CD8-positive, alpha-beta memory T cell (primary cell): ENCODE measurements at regions not wholly inside any gene's neighbourhood (a gene's known extent, or its start where the extent isn't known, plus 50 kb on each side); places are given as distances from the start of the nearest gene placed in this dataset.

ENCODE experiments used
- CTCF ChIA-PET: fragments of 350-600 bp; sonication (Branson Sonifier 250); formaldehyde crosslinking; loops from one replicate; lab custom pipeline; 2021; ENCODE audit warnings: antibody characterized with exemption; lab: Charles Lee
- POLR2A ChIA-PET: fragments of 350-600 bp; sonication (Branson Sonifier 250); formaldehyde crosslinking; loops from one replicate; lab custom pipeline; 2021; ENCODE audit warnings: antibody characterized with exemption; lab: Charles Lee
- DNase-seq, 5 donors: peaks; one replicate each; pipeline versions ENCODE4 v3.0.0 to v3.0.0-alpha.2; 2020 to 2022; ENCODE audit warnings: mixed read lengths in 1 of 5
- H3K27ac ChIP-seq: one replicate; pipeline ENCODE4 v1.7.0; 2013; ENCODE audit warnings: low read depth, mild to moderate bottlenecking, low read length, moderate library complexity
- H3K27me3 ChIP-seq: 2 replicates; pipeline ENCODE4 v1.7.0; 2013; ENCODE audit warnings: low read length, mild to moderate bottlenecking; ENCODE audit not compliant: insufficient read depth, poor library complexity, severe bottlenecking
- H3K36me3 ChIP-seq: 2 replicates; pipeline ENCODE4 v1.7.0; 2013; ENCODE audit warnings: mild to moderate bottlenecking, low read length, moderate library complexity; ENCODE audit not compliant: insufficient read depth
- H3K4me1 ChIP-seq: 2 replicates; pipeline ENCODE4 v1.7.0; 2013; ENCODE audit warnings: mild to moderate bottlenecking, low read length, moderate library complexity; ENCODE audit not compliant: insufficient read depth
- H3K4me3 ChIP-seq: 2 replicates; pipeline ENCODE4 v1.7.0; 2013; ENCODE audit warnings: mild to moderate bottlenecking, low read length
- H3K9me3 ChIP-seq: 2 replicates; pipeline ENCODE4 v1.7.0; 2013; ENCODE audit warnings: mild to moderate bottlenecking, low read length
- H3K27ac Mint-ChIP-seq, 8 donors: one replicate each; pipeline ENCODE4 v1.8.0; 2020 to 2021; ENCODE audit warnings: mixed read lengths in 8 of 8, mild to moderate bottlenecking in 6 of 8, inconsistent platforms in 3 of 8, moderate library complexity in 3 of 8
- H3K27me3 Mint-ChIP-seq, 2 donors: one replicate each; pipeline ENCODE4 v1.8.0; 2020 to 2021; ENCODE audit warnings: mixed read lengths in 2 of 2, mild to moderate bottlenecking in 1 of 2, moderate library complexity in 1 of 2
- H3K36me3 Mint-ChIP-seq, 3 donors: one replicate each; pipeline ENCODE4 v1.8.0; 2020 to 2021; ENCODE audit warnings: mixed read lengths in 3 of 3, inconsistent platforms in 1 of 3, mild to moderate bottlenecking in 1 of 3
- H3K4me1 Mint-ChIP-seq, 3 donors: one replicate each; pipeline ENCODE4 v1.8.0; 2020 to 2021; ENCODE audit warnings: mixed read lengths in 3 of 3, inconsistent platforms in 1 of 3, mild to moderate bottlenecking in 1 of 3
- H3K4me3 Mint-ChIP-seq, 7 donors: one replicate each; pipeline ENCODE4 v1.8.0; 2020 to 2021; ENCODE audit warnings: mixed read lengths in 7 of 7, mild to moderate bottlenecking in 6 of 7, moderate library complexity in 4 of 7, inconsistent platforms in 2 of 7
- H3K9me3 Mint-ChIP-seq, 5 donors: one replicate each; pipeline ENCODE4 v1.8.0; 2020 to 2022; ENCODE audit warnings: mixed read lengths in 5 of 5, mild to moderate bottlenecking in 3 of 5, moderate library complexity in 2 of 5, inconsistent platforms in 1 of 5

DNA sequence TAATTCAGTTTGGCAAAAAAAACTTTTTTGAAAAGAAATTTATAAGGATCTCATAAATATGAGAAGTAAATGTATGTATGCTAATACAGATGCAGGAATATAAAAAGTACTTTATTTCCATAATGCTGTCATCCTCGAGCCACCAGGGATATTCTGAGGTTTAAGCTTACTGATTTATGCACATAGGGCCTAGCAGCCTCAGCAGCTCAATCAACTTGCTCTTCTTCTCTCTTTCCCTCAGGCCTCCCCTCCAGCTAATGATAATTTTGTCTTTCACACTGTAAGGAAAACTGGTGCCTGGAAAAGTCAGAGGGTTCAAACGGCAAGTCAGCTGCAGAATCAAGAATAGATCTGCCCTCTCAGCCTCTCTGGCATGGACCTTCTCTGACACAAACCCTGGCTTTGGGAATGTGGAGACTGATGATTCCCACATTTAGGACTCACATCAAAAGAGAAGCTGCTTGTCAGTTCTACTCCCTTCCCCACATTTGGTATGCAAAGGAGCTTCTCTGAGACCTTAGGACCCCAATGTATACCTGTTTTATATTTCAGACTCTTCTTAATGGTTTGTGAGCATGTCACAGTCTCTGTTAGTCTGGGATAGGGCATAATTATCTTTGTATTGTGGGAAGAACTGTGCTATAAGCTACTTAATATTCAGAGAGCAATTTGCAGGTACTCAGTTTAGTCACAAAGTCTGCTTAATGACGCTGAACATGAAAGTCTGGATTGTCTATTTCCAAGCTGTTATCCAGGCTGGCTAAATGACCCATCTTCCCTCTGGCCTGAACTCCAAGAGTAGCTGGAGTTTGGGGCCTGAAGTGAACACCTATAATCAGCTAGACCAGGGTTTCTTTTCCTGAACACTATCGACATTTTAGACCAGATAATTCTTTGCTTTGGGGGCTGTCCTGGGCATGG is 52.1 kb upstream of the DIPK1A start:
- no peak overlapping the region for H3K4me3 ChIP-seq
- no peaks in the 10 kb centered on the region for H3K4me1 ChIP-seq
- Mint-ChIP-seq H3K27ac (no peak overlapping the region), H3K4me3 (no peak overlapping the region), H3K9me3 (no peaks in the 10 kb centered on the region), H3K27me3 (peaks cover 10 to 24% of the 10 kb centered on the region in 2 donors), H3K36me3 (no peaks in the 10 kb centered on the region), H3K4me1 (no peaks in the 10 kb centered on the region)
- ChIA-PET CTCF (interaction anchor here (0.6 to 1.4 kb wide), 5 partner anchors 8 to 154 kb away, joined by 3 to 4 read pairs (median 3); no protein-coding TSS in a partner anchor), POLR2A (no interaction called here)
- H3K27me3 ChIP-seq = no peaks in the 10 kb centered on the region
- no peak overlapping the region for H3K27ac ChIP-seq
- DNase-seq = no peak
- H3K9me3 ChIP-seq = no peaks in the 10 kb centered on the region
- H3K36me3 ChIP-seq = no peaks in the 10 kb centered on the region

GRCh38 chr1:93014168-93014567 is 52.9 kb upstream of the DIPK1A start:
- POLR2A ChIA-PET = no interaction called here
- CTCF ChIA-PET = interaction anchor here (1.0 to 1.3 kb wide), 3 partner anchors 9 to 20 kb away, joined by 3 to 4 read pairs (median 3); no protein-coding TSS in a partner anchor
- Mint-ChIP-seq H3K9me3 (no peaks in the 10 kb centered on the region), H3K27me3 (peaks cover 10 to 24% of the 10 kb centered on the region in 2 donors), H3K36me3 (no peaks in the 10 kb centered on the region), H3K4me3 (no peak overlapping the region), H3K27ac (no peak overlapping the region), H3K4me1 (no peaks in the 10 kb centered on the region)
- Histone ChIP-seq H3K27ac (no peak overlapping the region), H3K36me3 (no peaks in the 10 kb centered on the region), H3K9me3 (no peaks in the 10 kb centered on the region), H3K4me3 (no peak overlapping the region), H3K27me3 (no peaks in the 10 kb centered on the region), H3K4me1 (no peaks in the 10 kb centered on the region)
- DNase-seq = no peak

DNA sequence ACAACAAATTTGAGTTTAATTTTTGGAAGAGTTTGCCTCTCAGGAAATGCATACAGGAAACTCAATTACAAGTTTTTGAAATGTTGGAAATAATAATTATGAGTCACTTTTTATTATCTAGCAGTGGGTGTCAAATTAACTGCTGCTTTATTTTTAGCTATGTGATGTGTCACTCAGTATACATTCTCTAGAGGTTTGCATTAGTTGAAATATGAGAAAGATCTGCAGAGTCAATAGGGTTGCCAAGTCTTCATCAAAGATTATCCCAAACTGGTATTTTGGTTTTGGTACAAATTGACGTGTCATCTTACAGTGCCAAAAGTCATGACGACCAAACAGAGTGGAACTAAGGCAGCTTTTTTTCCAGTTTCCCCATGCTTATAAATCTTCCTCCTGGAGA is 54.3 kb upstream of the DIPK1A start:
- H3K27ac Mint-ChIP-seq = no peak overlapping the region
- no peaks in the 10 kb centered on the region for H3K4me1 ChIP-seq
- ChIA-PET CTCF (interaction anchor here (1.8 kb wide), 1 partner anchor 21 kb away, joined by 8 read pairs; no protein-coding TSS in a partner anchor), POLR2A (no interaction called here)
- no peaks in the 10 kb centered on the region for H3K9me3 Mint-ChIP-seq
- DNase-seq = no peak
- no peak overlapping the region for H3K4me3 ChIP-seq
- H3K27me3 Mint-ChIP-seq = peaks cover 10 to 23% of the 10 kb centered on the region in 2 donors
- H3K4me1 Mint-ChIP-seq = no peaks in the 10 kb centered on the region
- no peak overlapping the region for H3K4me3 Mint-ChIP-seq
- H3K36me3 ChIP-seq = no peaks in the 10 kb centered on the region
- no peaks in the 10 kb centered on the region for H3K27me3 ChIP-seq
- no peaks in the 10 kb centered on the region for H3K9me3 ChIP-seq
- no peaks in the 10 kb centered on the region for H3K36me3 Mint-ChIP-seq
- no peak overlapping the region for H3K27ac ChIP-seq

- Mint-ChIP-seq H3K36me3 (no peaks in the 10 kb centered on the region), H3K27me3 (peaks cover 10 to 23% of the 10 kb centered on the region in 2 donors), H3K4me1 (no peaks in the 10 kb centered on the region), H3K4me3 (no peak overlapping the region), H3K27ac (no peak overlapping the region), H3K9me3 (no peaks in the 10 kb centered on the region)
- CTCF ChIA-PET = interaction anchor here (1.4 to 1.8 kb wide), 2 partner anchors 22 to 46 kb away, joined by 6 to 8 read pairs; no protein-coding TSS in a partner anchor
- POLR2A ChIA-PET = no interaction called here
- no peaks in the 10 kb centered on the region for H3K9me3 ChIP-seq
- no peaks in the 10 kb centered on the region for H3K4me1 ChIP-seq
- no peak overlapping the region for H3K27ac ChIP-seq
- DNase-seq = no peak
- no peak overlapping the region for H3K4me3 ChIP-seq
- no peaks in the 10 kb centered on the region for H3K27me3 ChIP-seq
- H3K36me3 ChIP-seq = no peaks in the 10 kb centered on the region
Measured at GRCh38 chr1:93016171-93016570, 54.9 kb upstream of the DIPK1A start.

DNA sequence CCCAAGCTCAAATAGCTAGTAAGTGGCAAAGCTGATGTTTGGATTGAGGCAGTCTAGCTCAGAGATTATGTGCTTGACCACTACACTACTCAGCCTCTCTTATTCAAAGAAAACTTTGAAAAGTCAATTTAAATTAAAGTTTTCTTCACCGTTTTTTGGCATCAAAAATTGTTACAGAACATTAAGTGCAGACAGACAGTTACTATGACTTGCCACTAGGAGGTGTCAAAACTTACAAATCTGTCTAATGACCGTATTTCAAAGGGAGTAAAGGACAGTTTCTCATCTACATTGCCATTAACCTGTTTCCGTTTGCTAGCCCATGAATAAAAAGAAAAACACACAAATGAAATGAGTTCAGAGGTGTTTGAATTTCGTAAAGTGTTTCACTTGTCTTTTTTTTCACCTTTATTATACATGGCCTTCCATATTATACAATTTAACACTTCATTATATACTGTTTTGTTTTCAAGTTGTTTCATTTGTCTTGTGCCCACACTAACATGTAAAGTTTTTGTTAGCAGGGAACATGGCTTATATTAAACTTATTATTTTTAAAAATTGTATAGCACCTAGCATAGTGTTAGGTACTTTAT is 57.4 kb upstream of the MTF2 start:
- H3K4me3 Mint-ChIP-seq = no peak overlapping the region
- no peaks in the 10 kb centered on the region for H3K36me3 Mint-ChIP-seq
- Histone ChIP-seq H3K9me3 (no peaks in the 10 kb centered on the region), H3K36me3 (no peaks in the 10 kb centered on the region), H3K27me3 (no peaks in the 10 kb centered on the region), H3K4me3 (no peak overlapping the region), H3K27ac (no peak overlapping the region), H3K4me1 (no peaks in the 10 kb centered on the region)
- H3K4me1 Mint-ChIP-seq = peaks cover 5% of the 10 kb centered on the region in 3 donors
- H3K9me3 Mint-ChIP-seq = no peaks in the 10 kb centered on the region
- POLR2A ChIA-PET = no interaction called here
- H3K27ac Mint-ChIP-seq = no peak overlapping the region
- DNase-seq = peak in 2 of 5 donors; percentile 52 to 53
- peaks cover 1 to 24% of the 10 kb centered on the region in 2 donors for H3K27me3 Mint-ChIP-seq
- CTCF ChIA-PET = interaction anchor here (0.7 to 3.2 kb wide), 12 partner anchors 9 to 125 kb away, joined by 3 to 25 read pairs (median 3); no protein-coding TSS in a partner anchor

DNA sequence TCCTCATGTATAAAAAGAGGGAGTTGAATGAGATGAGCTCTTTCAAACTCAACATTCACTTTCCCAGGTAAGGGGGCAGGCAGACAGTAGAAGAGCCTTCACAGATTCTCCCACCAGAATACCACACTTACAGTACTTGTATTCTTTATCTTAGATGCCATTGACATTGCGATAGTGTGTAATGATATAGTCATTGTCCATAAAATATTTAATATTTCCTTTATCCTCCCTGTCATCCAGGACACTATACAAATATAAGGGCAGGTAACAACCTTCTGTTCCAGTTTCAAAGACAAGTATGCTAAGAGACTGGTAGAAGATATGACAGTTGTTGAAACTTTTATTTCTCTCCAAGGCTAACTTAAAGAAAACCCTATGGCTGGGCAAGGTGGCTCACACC is 56.5 kb upstream of the MTF2 start:
- CTCF ChIA-PET = interaction anchor here (0.8 to 3.1 kb wide), 5 partner anchors 28 to 124 kb away, joined by 3 to 21 read pairs (median 3); partner anchors contain the start of gene MTF2
- Histone ChIP-seq H3K9me3 (no peaks in the 10 kb centered on the region), H3K4me1 (no peaks in the 10 kb centered on the region), H3K27ac (no peak overlapping the region), H3K27me3 (no peaks in the 10 kb centered on the region), H3K4me3 (no peak overlapping the region), H3K36me3 (no peaks in the 10 kb centered on the region)
- Mint-ChIP-seq H3K36me3 (no peaks in the 10 kb centered on the region), H3K4me1 (peaks cover 5% of the 10 kb centered on the region in 3 donors), H3K9me3 (no peaks in the 10 kb centered on the region), H3K27me3 (peaks cover 0 to 23% of the 10 kb centered on the region in 2 donors), H3K27ac (no peak overlapping the region), H3K4me3 (no peak overlapping the region)
- POLR2A ChIA-PET = no interaction called here
- DNase-seq = no peak

- POLR2A ChIA-PET = no interaction called here
- no peak overlapping the region for H3K4me3 Mint-ChIP-seq
- no peaks in the 10 kb centered on the region for H3K27me3 ChIP-seq
Measured at GRCh38 chr1:93023281-93023680, 55.8 kb upstream of the MTF2 start.

DNA sequence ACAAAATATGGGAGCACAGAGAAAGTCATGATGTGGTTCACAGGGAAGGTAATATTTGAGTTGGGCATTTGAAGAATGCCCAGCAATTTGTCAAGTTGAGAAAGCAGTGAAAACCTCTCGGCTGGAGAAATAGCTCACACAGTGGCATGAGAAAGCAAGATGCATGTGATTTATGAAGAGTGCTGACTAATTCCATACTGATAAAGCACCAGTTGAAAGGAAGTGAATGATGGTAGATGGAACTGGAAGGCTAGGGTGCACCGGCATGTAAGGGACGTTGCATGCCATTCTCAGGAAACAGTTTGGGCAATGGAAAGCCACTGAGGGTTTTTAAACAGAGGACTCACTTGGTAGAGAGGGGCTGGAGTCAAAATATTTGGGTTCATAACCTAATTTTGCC is 53.5 kb upstream of the MTF2 start:
- Mint-ChIP-seq H3K4me3 (no peak overlapping the region), H3K36me3 (no peaks in the 10 kb centered on the region), H3K4me1 (peaks cover 15 to 18% (median 15%) of the 10 kb centered on the region in 3 donors), H3K27me3 (peaks cover 0 to 15% of the 10 kb centered on the region in 2 donors), H3K27ac (no peak overlapping the region), H3K9me3 (no peaks in the 10 kb centered on the region)
- Histone ChIP-seq H3K4me3 (no peak overlapping the region), H3K36me3 (no peaks in the 10 kb centered on the region), H3K9me3 (no peaks in the 10 kb centered on the region), H3K27ac (no peak overlapping the region), H3K27me3 (no peaks in the 10 kb centered on the region), H3K4me1 (peaks cover 24% of the 10 kb centered on the region)
- DNase-seq = no peak
- ChIA-PET POLR2A (no interaction called here), CTCF (interaction anchor here (1.2 kb wide), 1 partner anchor 37 kb away, joined by 10 read pairs; no protein-coding TSS in a partner anchor)

More at GRCh38 chr1:93023281-93023680, 55.8 kb upstream of the MTF2 start:
- DNase-seq = no peak
- CTCF ChIA-PET = interaction anchor here (0.8 to 3.1 kb wide), 8 partner anchors 9 to 115 kb away, joined by 3 to 21 read pairs (median 3); partner anchors contain the start of gene MTF2
- no peak overlapping the region for H3K4me3 ChIP-seq
- no peak overlapping the region for H3K27ac ChIP-seq
- peaks cover 5% of the 10 kb centered on the region in 3 donors for H3K4me1 Mint-ChIP-seq
- H3K36me3 ChIP-seq = no peaks in the 10 kb centered on the region
- H3K9me3 Mint-ChIP-seq = no peaks in the 10 kb centered on the region
- no peaks in the 10 kb centered on the region for H3K36me3 Mint-ChIP-seq
- H3K9me3 ChIP-seq = no peaks in the 10 kb centered on the region
- H3K4me1 ChIP-seq = peaks cover 4% of the 10 kb centered on the region
- peaks cover 0 to 18% of the 10 kb centered on the region in 2 donors for H3K27me3 Mint-ChIP-seq
- H3K27ac Mint-ChIP-seq = no peak overlapping the region
